HepG2 (cell line): ENCODE measurements at regions not wholly inside any gene's neighbourhood (a gene's known extent, or its start where the extent isn't known, plus 50 kb on each side); places are given as distances from the start of the nearest gene placed in this dataset.

Experiments
- ATM ChIP-seq: fragments of 450-650 bp; IDR thresholded peaks from 2 replicates; pipeline ENCODE4 v1.7.1; 2017; ENCODE audit warnings: mild to moderate bottlenecking, borderline replicate concordance
- CEBPG ChIP-seq: IDR thresholded peaks from 2 replicates; pipeline ENCODE4 v1.6.1; 2016
- PAX8 ChIP-seq: sonication (generic); formaldehyde crosslinking; IDR thresholded peaks from 2 replicates; pipeline ENCODE4 v1.8.0; 2022; ENCODE audit warnings: mild to moderate bottlenecking, missing genetic modification reagents, borderline replicate concordance
- POGZ ChIP-seq: sonication (generic); formaldehyde crosslinking; IDR thresholded peaks from 2 replicates; pipeline ENCODE4 v1.4.0; 2020; ENCODE audit warnings: mild to moderate bottlenecking, missing genetic modification reagents
- RBFOX2 ChIP-seq: fragments of 200-400 bp; formaldehyde crosslinking; IDR thresholded peaks from 2 replicates; pipeline ENCODE4 v1.6.1; 2017; ENCODE audit warnings: low read depth, mild to moderate bottlenecking, low read length
- ZNF543 ChIP-seq: sonication (generic); formaldehyde crosslinking; IDR thresholded peaks from 2 replicates; pipeline ENCODE4 v1.4.0; 2020; ENCODE audit warnings: mild to moderate bottlenecking, missing genetic modification reagents
- ZNF776 ChIP-seq: sonication (generic); formaldehyde crosslinking; IDR thresholded peaks from 2 replicates; pipeline ENCODE4 v1.4.0; 2020; ENCODE audit warnings: mild to moderate bottlenecking, missing genetic modification reagents
- ZNF788 ChIP-seq: sonication (generic); formaldehyde crosslinking; IDR thresholded peaks from 2 replicates; pipeline ENCODE4 v1.5.0; 2020; ENCODE audit warnings: mild to moderate bottlenecking, missing genetic modification reagents, borderline replicate concordance
- ZSCAN31 ChIP-seq: sonication (generic); formaldehyde crosslinking; IDR thresholded peaks from 2 replicates; pipeline ENCODE4 v1.5.0; 2020; ENCODE audit warnings: low read depth, mild to moderate bottlenecking, missing genetic modification reagents
- TF ChIP-seq, protein P1 (sequence below): sonication (generic); formaldehyde crosslinking; IDR thresholded peaks from 2 replicates; pipeline ENCODE4 v1.5.1; 2020; ENCODE audit warnings: mild to moderate bottlenecking, missing genetic modification reagents
- TF ChIP-seq, protein P2 (sequence below): sonication (generic); formaldehyde crosslinking; IDR thresholded peaks from 2 replicates; pipeline ENCODE4 v1.4.0; 2020; ENCODE audit warnings: missing genetic modification reagents, borderline replicate concordance
- TF ChIP-seq, protein P3 (sequence below): IDR thresholded peaks from 2 replicates; pipeline ENCODE4 v1.6.1; 2018; ENCODE audit warnings: missing genetic modification reagents, mild to moderate bottlenecking, missing compliant biosample characterization
- TF ChIP-seq, protein P4 (sequence below): sonication (generic); formaldehyde crosslinking; IDR thresholded peaks from 2 replicates; pipeline ENCODE4 v1.8.0; 2022; ENCODE audit warnings: missing genetic modification reagents, mild to moderate bottlenecking, moderate library complexity, borderline replicate concordance
- TF ChIP-seq, protein P5 (sequence below): sonication (generic); formaldehyde crosslinking; IDR thresholded peaks from 2 replicates; pipeline ENCODE4 v1.5.0; 2020; ENCODE audit warnings: missing genetic modification reagents, mild to moderate bottlenecking, borderline replicate concordance
- TF ChIP-seq, protein P6 (sequence below): sonication (generic); formaldehyde crosslinking; IDR thresholded peaks from 2 replicates; pipeline ENCODE4 v1.4.0; 2020; ENCODE audit warnings: missing genetic modification reagents

DNA sequence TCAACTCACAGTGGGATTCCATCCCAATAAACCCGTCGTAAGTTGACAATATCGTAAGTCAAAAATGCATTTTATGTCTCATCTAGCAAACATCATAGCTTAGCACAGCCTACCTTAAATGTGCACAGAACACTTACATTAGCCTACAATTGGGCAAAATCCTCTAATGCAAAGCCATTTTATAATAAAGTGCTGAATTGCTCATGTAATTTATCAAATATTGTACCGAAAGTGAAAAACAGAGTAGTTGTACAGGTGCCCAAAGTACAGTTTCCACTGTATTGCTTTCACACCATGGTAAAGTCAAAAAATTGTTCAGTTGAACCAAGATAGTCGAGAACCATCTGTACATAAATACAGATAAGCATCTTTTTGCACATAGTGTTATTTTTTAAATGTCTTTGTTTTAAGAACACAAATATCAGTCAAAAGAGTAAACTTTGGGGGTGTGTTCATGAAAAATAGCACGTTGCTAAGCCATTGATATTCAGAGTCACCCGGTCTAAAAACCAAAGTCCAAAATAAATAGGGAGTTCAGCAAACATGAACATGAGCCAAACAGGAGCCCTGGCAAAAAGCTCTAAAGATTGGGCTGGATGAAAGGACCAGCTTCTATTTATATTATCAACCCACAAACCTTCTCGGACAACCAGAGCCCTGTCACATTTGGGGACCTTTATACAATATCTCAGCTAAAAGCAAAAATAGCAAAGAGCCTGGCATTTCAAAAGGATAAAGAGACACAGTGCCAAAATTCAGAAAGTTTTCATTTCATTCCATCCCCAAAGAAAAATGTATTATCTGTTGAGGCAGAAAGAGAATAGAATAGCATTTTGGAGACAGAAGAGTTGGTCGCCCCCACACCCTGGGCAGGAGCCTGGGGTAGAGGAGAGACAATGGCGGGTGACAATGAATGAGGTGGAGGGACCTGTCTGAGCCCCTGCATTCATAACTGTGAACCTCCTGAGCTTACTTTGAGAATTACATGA is 105.9 kb upstream of the SH3BP4 start (continued):
- TF ChIP-seq, protein P1, sequence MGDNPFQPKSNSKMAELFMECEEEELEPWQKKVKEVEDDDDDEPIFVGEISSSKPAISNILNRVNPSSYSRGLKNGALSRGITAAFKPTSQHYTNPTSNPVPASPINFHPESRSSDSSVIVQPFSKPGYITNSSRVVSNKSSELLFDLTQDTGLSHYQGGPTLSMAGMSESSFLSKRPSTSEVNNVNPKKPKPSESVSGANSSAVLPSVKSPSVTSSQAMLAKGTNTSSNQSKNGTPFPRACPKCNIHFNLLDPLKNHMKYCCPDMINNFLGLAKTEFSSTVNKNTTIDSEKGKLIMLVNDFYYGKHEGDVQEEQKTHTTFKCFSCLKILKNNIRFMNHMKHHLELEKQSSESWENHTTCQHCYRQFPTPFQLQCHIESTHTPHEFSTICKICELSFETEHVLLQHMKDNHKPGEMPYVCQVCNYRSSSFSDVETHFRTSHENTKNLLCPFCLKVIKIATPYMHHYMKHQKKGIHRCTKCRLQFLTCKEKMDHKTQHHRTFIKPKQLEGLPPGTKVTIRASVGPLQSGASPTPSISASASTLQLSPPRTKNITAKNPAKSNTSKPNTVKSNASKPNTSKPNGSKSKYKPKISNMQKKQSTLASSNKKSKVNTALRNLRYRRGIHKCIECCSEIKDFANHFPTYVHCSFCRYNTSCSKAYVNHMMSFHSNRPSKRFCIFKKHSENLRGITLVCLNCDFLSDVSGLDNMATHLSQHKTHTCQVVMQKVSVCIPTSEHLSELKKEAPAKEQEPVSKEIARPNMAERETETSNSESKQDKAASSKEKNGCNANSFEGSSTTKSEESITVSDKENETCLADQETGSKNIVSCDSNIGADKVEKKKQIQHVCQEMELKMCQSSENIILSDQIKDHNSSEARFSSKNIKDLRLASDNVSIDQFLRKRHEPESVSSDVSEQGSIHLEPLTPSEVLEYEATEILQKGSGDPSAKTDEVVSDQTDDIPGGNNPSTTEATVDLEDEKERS (CRISPR knock-in tag) = 0 out of 2 replicates have a peak, but pooled peaks have one; percentile 52
- TF ChIP-seq PAX8 (no peak), CEBPG (CRISPR knock-in tag) (peak; percentile 19), ZNF788 (CRISPR knock-in tag) (no peak; the same call in 1 of the 2 replicates), ATM (no peak), POGZ (CRISPR knock-in tag) (peak; percentile 78), ZNF543 (CRISPR knock-in tag) (0 out of 2 replicates have a peak, but pooled peaks have one; percentile 63), ZSCAN31 (no peak), RBFOX2 (no peak), ZNF776 (CRISPR knock-in tag) (no peak)
- TF ChIP-seq, protein P2, sequence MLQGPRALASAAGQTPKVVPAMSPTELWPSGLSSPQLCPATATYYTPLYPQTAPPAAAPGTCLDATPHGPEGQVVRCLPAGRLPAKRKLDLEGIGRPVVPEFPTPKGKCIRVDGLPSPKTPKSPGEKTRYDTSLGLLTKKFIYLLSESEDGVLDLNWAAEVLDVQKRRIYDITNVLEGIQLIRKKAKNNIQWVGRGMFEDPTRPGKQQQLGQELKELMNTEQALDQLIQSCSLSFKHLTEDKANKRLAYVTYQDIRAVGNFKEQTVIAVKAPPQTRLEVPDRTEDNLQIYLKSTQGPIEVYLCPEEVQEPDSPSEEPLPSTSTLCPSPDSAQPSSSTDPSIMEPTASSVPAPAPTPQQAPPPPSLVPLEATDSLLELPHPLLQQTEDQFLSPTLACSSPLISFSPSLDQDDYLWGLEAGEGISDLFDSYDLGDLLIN = no peak
- TF ChIP-seq, protein P3, sequence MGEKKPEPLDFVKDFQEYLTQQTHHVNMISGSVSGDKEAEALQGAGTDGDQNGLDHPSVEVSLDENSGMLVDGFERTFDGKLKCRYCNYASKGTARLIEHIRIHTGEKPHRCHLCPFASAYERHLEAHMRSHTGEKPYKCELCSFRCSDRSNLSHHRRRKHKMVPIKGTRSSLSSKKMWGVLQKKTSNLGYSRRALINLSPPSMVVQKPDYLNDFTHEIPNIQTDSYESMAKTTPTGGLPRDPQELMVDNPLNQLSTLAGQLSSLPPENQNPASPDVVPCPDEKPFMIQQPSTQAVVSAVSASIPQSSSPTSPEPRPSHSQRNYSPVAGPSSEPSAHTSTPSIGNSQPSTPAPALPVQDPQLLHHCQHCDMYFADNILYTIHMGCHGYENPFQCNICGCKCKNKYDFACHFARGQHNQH (CRISPR knock-in tag) = peak; percentile 90; the same call in 1 of the 2 replicates
- TF ChIP-seq, protein P4, sequence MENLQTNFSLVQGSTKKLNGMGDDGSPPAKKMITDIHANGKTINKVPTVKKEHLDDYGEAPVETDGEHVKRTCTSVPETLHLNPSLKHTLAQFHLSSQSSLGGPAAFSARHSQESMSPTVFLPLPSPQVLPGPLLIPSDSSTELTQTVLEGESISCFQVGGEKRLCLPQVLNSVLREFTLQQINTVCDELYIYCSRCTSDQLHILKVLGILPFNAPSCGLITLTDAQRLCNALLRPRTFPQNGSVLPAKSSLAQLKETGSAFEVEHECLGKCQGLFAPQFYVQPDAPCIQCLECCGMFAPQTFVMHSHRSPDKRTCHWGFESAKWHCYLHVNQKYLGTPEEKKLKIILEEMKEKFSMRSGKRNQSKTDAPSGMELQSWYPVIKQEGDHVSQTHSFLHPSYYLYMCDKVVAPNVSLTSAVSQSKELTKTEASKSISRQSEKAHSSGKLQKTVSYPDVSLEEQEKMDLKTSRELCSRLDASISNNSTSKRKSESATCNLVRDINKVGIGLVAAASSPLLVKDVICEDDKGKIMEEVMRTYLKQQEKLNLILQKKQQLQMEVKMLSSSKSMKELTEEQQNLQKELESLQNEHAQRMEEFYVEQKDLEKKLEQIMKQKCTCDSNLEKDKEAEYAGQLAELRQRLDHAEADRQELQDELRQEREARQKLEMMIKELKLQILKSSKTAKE (CRISPR knock-in tag) = peak; percentile 71; the same call in 1 of the 2 replicates
- TF ChIP-seq, protein P5, sequence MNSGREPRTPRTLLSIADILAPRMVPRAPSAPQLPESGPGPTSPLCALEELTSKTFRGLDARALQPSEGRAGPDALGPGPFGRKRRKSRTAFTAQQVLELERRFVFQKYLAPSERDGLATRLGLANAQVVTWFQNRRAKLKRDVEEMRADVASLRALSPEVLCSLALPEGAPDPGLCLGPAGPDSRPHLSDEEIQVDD (CRISPR knock-in tag) = no peak
- TF ChIP-seq, protein P6, sequence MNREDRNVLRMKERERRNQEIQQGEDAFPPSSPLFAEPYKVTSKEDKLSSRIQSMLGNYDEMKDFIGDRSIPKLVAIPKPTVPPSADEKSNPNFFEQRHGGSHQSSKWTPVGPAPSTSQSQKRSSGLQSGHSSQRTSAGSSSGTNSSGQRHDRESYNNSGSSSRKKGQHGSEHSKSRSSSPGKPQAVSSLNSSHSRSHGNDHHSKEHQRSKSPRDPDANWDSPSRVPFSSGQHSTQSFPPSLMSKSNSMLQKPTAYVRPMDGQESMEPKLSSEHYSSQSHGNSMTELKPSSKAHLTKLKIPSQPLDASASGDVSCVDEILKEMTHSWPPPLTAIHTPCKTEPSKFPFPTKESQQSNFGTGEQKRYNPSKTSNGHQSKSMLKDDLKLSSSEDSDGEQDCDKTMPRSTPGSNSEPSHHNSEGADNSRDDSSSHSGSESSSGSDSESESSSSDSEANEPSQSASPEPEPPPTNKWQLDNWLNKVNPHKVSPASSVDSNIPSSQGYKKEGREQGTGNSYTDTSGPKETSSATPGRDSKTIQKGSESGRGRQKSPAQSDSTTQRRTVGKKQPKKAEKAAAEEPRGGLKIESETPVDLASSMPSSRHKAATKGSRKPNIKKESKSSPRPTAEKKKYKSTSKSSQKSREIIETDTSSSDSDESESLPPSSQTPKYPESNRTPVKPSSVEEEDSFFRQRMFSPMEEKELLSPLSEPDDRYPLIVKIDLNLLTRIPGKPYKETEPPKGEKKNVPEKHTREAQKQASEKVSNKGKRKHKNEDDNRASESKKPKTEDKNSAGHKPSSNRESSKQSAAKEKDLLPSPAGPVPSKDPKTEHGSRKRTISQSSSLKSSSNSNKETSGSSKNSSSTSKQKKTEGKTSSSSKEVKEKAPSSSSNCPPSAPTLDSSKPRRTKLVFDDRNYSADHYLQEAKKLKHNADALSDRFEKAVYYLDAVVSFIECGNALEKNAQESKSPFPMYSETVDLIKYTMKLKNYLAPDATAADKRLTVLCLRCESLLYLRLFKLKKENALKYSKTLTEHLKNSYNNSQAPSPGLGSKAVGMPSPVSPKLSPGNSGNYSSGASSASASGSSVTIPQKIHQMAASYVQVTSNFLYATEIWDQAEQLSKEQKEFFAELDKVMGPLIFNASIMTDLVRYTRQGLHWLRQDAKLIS (CRISPR knock-in tag) = no peak
